ENCODE measurements at regions not wholly inside any gene's neighbourhood (a gene's known extent, or its start where the extent isn't known, plus 50 kb on each side); places are given as distances from the start of the nearest gene placed in this dataset.
A peak's percentile ranks its signal among the peaks of the same experiment; 100 is the strongest.
"Not testable (repeated sequence)": the region's sequence is repeated elsewhere in the genome, so short reads cannot be mapped to it uniquely, and the experiment has no call there.

GRCh38 chr21:9837946-9838737 is 683.2 kb upstream of the TPTE start:
- peak; percentile 6 for DNase-seq

- DNase-seq = peak; percentile 5
Measured at GRCh38 chr21:9838738-9839642, 682.4 kb upstream of the TPTE start.

- not testable (repeated sequence) for DNase-seq
Measured at GRCh38 chr21:9844106-9844505, 677.3 kb upstream of the TPTE start.

DNA sequence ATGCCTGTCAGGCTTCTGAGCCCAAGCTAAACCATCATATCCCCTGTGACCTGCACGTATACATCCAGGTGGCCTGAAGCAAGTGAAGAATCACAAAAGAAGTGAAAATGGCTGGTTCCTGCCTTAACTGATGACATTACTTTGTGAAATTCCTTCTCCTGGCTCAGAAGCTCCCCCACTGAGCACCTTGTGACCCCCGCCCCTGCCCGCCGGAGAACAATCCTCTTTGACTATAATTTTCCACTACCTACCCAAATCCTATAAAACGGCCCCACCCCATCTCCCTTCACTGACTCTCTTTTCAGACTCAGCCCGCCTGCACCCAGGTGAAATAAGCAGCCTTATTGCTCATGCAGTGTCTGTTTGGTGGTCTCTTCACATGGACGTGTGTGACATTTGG is 673.9 kb upstream of the TPTE start:
- DNase-seq = not testable (repeated sequence)

GRCh38 chr21:9851166-9851565 is 670.2 kb upstream of the TPTE start:
- DNase-seq = not testable (repeated sequence)

- not testable (repeated sequence) for DNase-seq
Measured at GRCh38 chr21:9851695-9852094, 669.7 kb upstream of the TPTE start.

- not testable (repeated sequence) for DNase-seq
Measured at GRCh38 chr21:9857563-9857962, 663.8 kb upstream of the TPTE start.

DNA sequence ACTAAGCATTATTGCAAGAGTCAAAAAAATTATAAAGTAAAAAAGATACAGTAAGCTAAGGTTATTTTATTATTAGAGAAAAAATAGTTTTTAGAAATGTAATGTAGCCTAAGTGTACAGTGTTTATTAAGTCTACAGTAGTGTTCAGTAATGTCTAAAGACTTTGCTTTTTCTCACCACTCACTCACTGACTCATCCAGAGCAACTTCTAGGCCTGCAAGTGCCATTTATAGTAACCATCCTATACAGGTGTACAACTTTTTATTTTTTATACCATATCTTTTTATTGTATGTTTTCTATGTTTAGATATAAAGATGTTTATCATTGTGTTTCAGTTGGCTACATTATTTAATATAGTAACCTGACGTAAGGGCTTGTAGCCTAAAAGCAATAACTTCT is 661.5 kb upstream of the TPTE start:
- not testable (repeated sequence) for DNase-seq

GRCh38 chr21:9862456-9862855 is 658.9 kb upstream of the TPTE start:
- DNase-seq = not testable (repeated sequence)

DNA sequence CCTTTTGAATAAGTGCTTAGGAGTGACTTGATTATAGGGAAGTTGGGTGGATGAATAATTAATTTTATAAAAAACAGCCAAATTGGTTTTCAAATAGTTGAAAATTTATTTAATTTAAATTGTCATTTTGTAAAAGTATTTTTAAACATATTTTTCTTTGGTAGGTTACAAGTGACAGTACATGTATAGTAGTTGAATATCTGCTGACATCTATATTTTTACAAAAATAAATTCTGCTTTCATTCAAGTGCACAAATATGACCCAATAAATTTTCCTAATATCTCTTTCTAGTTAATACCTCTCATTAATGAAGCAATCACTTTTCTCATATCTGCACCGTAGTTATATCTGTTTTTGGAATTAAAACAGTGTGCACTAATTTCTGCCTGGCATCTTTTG is 653.6 kb upstream of the TPTE start:
- not testable (repeated sequence) for DNase-seq

DNA sequence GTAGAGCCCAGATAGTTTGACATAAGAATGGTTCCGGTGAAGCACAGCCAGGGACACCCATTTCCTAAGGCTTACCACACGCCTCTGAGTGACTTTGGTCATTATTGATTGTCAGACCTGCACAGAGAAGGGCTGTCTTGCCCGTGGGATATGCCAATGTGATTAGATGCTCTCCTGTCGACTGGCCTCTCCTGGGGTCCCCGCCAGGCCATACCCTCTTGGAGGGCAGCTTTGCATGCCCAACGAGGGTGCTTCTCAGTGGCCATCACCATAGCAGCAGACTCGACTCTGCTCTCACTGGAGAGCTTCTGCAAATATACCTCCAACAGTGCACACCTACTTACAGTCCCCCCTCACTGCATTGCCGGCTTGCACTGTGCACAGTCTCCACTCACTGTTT is 648.3 kb upstream of the TPTE start:
- not testable (repeated sequence) for DNase-seq

DNA sequence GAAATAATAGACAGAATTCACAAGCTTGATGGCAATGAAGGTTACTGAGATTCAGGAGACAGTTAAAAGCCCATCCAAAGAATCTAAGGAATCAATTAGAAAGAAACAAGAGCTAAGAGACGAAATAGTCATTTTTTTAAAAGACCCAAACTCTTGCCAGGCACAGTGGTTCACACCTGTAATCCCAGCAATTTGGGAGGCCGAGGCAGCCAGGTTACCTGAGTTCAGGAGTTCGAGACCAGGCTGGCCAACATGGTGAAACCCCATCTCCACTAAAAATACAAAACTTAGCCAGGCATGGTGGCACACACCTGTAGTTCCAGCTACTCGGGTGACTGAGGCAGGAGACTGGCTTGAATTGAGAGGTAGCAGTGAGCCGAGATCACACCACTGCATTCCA is 647.2 kb upstream of the TPTE start:
- not testable (repeated sequence) for DNase-seq

DNA sequence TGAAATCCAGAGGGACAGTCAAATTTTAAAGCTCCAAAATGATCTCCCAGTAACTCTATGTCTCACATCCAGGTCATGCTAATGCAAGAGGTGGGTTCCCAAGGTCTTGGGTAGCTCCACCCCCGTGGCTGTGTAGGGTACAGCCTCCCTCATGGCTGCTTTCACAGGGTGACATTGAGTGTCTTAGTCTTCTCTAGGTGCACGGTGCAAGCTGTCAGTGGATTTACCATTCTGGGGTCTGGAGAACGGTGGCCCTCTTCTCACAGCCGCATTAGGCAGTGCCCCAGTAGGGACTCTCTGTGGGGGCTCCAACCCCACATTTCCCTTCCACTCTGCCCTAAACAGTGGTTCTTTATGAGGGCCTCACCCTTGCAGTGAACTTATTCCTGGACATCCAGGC is 640.0 kb upstream of the TPTE start:
- DNase-seq = not testable (repeated sequence)

DNA sequence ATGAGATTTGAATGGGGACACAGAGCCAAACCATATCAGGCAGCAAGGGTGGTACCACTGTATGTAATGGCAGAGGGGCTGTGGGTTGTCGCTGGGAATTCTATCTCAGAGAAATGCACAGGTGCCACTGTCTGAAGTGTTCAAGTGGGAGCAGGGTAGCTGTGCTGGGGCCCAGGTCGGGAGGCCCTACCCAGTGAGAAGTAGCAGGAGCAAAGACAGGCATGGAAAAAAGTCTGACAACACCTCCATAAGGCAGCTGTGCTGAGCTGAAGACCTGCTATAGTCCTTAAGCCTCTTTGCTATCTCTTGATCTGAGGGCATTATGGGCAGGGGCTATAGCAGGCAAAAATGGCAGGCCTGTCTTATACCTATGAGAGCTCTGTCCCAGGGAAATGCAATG is 638.3 kb upstream of the TPTE start:
- not testable (repeated sequence) for DNase-seq

GRCh38 chr21:9883571-9884282 is 637.7 kb upstream of the TPTE start:
- DNase-seq = not testable (repeated sequence)

- DNase-seq = not testable (repeated sequence)
Measured at GRCh38 chr21:9888500-9888899, 632.9 kb upstream of the TPTE start.

DNA sequence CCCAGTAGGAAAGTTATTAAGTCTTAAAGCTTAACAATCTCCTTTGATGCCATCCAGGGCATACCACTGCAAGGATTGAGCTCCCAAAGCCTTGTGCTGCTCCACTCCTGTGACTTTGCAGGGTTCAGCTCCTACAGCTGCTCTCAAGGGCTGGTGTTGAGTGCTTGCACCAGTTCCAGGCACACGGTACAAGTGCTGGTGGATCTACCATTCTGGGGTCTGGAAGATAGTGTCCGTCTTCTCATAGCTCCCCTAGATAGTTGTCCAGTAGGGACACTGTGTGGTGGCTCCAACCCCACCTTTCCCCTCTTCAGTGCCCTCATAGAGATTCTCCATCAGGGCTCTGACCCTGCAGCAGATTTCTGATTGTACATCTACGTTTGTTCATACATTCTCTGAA is 617.8 kb upstream of the TPTE start:
- DNase-seq = not testable (repeated sequence)

DNA sequence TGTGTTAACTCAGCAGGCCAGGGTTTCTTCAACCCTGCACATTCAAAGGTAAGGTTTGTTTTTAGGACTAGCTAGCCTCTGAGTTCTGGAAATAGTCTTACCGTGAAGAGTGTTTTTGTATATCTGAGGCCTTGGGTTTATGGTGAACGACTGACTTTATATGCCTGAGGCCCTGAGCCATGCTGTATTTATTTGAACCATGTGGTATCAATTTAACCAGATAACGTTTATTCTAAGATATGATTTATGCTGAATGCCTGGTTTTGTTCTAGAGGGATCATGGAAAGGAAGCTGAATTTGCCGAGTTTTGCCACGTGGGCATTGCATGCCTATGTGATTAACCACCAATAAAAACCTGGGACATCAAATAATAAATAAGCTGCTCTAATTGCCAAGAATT is 607.2 kb upstream of the TPTE start:
- not testable (repeated sequence) for DNase-seq

DNA sequence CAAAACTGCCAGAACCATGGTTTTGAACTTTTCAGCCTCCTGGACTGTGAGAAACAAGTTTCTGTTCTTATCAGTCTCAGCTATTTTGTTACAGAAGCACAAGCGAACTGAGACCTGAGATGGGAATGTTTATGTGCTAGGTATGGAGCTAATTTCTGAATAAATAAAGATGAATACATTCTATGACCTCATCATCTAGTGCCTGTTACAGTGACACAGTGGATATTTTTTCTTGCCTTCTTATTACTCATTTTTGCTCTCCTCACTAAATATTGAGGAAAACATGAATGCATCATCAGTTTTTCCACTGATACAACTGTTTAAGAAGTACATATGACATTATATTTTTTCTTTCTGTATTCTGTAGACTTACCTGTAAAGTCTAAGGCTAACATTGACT is 601.9 kb upstream of the TPTE start:
- DNase-seq = not testable (repeated sequence)

DNA sequence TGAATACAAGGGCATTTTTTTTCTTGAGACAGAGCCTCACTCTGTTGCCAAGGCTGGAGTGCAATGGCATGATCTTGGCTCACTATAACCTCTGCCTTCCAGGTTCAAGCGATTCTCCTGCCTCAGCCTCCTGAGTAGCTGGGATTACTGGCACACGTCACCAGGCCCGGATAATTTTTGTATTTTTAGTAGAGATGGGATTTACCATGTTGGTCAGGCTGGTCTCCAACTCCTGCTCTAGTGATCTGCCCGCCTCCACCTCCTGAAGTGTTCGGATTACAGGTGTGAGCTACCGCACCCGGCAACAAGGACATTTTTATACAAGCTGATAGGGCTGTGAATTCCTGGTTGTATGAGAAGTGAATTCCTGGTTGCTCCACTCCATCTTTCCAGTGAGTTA is 577.7 kb upstream of the TPTE start:
- not testable (repeated sequence) for DNase-seq

- DNase-seq = not testable (repeated sequence)
Measured at GRCh38 chr21:9946057-9946456, 575.3 kb upstream of the TPTE start.

DNA sequence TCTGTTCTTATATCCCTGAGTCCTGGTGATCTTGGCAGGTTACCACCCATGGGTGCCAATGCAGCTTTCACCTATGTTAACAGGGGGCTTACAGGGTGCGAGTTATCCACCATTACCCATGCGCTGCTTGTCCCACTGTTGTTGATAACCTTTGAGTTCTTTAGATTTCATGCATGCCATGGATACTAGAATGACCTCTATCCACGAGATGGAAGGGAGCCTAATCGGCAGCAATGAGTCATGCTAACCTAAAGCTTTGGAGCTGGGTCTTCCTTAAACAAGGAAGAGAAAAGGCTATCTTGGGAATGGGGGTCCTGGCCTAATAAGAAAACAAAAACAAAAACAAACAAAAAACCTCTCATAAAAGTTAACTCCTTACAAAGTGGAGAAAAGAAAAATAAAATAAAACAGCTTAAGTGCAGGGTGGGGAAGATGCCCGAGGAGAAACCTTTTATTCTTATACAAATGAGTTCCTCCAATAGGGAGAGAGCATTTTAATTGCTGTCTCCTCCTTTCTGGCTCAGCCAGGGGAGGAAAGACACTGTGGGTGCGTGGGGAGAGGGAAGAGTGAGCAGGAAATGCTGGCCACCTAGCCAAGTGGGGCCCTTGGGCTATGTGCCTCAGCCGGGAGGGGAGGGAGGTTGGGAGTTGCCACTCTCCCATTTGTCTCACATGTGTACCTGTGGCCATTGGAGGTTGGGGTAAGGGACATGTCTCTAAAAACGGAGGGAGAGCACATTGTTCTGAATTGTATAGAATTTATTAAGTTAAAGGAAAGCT is 571.7 kb upstream of the TPTE start:
- not testable (repeated sequence) for DNase-seq

All from CD4-positive, alpha-beta T cell treated with Interleukin-17A for 4 hours (primary cell).